GM12892 (cell line): ENCODE measurements at regions not wholly inside any gene's neighbourhood (a gene's known extent, or its start where the extent isn't known, plus 50 kb on each side); places are given as distances from the start of the nearest gene placed in this dataset.

Experiments
- POLR2A ChIP-seq: IDR thresholded peaks from 2 replicates; pipeline ENCODE4 v1.6.1; 2011; ENCODE audit warnings: low read depth, low read length, control low read depth
- POLR2AphosphoS5 ChIP-seq: IDR thresholded peaks from 2 replicates; pipeline ENCODE4 v1.6.1; 2011; ENCODE audit warnings: low read depth, low read length, control low read depth

DNA sequence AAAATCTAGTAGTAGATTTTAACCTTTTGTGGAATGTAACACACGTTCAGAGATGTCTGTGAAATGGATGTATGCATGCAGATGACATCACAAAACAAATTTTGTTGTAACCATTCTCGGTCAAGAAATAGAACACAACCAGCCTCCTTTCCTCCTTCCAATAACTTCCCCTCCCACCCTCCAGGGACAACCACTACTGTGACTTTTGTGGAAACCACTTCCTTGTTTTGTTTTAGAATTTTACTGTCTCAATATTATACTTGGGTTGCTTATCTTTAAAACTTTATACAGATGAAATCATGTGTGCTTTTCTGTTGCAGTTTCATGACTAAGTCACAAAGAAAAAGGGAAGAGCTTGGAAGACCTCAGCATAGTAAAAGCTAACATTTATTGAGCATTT is 189.4 kb upstream of the NCAM1 start:
- TF ChIP-seq POLR2A (no peak), POLR2AphosphoS5 (no peak)
